ENCODE measurements at regions not wholly inside any gene's neighbourhood (a gene's known extent, or its start where the extent isn't known, plus 50 kb on each side); places are given as distances from the start of the nearest gene placed in this dataset.

- TF ChIP-seq CTCF (IDR thresholded peaks at IDR 0.05; ENCODE audit: borderline replicate concordance, extremely low read depth, low read length, poor library complexity, severe bottlenecking) = no peak
- TF ChIP-seq EZH2 (IDR thresholded peaks at IDR 0.05; ENCODE audit: borderline replicate concordance, low read depth, low read length, severe bottlenecking) = no peak
Observed at GRCh38 chr10:4581929-4582328, 244.1 kb upstream of the AKR1E2 start.

Data from DND-41 (cell line).